Psoas muscle (tissue), 7 donors: ENCODE measurements at regions not wholly inside any gene's neighbourhood (a gene's known extent, or its start where the extent isn't known, plus 50 kb on each side); places are given as distances from the start of the nearest gene placed in this dataset.
"Not testable (repeated sequence)": the region's sequence is repeated elsewhere in the genome, so short reads cannot be mapped to it uniquely, and the experiment has no call there.

ENCODE experiments used
- ATAC-seq, 4 donors: fragments of 200-7000 bp; cut with Tn5 transposase; one replicate each; pipeline ENCODE4 v1.9.1; 2020; ENCODE audit warnings: moderate library complexity in 3 of 4, mild to moderate bottlenecking in 2 of 4
- DNase-seq, 2 donors: peaks; one replicate each; pipeline ENCODE4 v3.0.0-alpha.2; 2020
- H3K27ac ChIP-seq: fragments of 200-600 bp; one replicate; pipeline ENCODE4 v1.8.0; 2022
- H3K27me3 ChIP-seq, 3 donors: fragments of 200-600 bp in 1 of 3; one replicate each; pipeline versions ENCODE4 v1.6.1 to v1.8.0; 2013 to 2022; ENCODE audit warnings: low read length in 2 of 3, mild to moderate bottlenecking in 2 of 3, moderate library complexity in 1 of 3; ENCODE audit not compliant: insufficient read depth in 3 of 3
- H3K36me3 ChIP-seq, 2 donors: fragments of 200-600 bp in 1 of 2; one replicate each; pipeline versions ENCODE4 v1.6.1 to v1.8.0; 2013 to 2022; ENCODE audit warnings: low read depth in 1 of 2, mild to moderate bottlenecking in 1 of 2, moderate library complexity in 1 of 2; ENCODE audit not compliant: insufficient read depth in 1 of 2
- H3K4me1 ChIP-seq: fragments of 200-600 bp; one replicate; pipeline ENCODE4 v1.8.0; 2022
- H3K4me3 ChIP-seq: fragments of 200-600 bp; one replicate; pipeline ENCODE4 v1.8.0; 2022; ENCODE audit warnings: mild to moderate bottlenecking
- H3K9me3 ChIP-seq: fragments of 200-600 bp; one replicate; pipeline ENCODE4 v1.8.0; 2022
- WGBS, 3 donors: extraction: QIAGEN DNeasy Blood & Tissue Kit; methylation state at CpG; one replicate each; pipeline versions ENCODE4 v1.1.6 to v1.1.7; 2013; 5-methylcytosine and 5-hydroxymethylcytosine counted together
- intact Hi-C, 2 donors: fragments of 100-400 bp; cut with DNase I; formaldehyde crosslinking; loops; one replicate each; pipeline versions ENCODE4 v1.11.0 to v1.14.2; 2022
- TF ChIP-seq, protein P1 (sequence below): fragments of 200-600 bp; IDR thresholded peaks from one replicate; pipeline ENCODE4 v1.8.0; 2022; ENCODE audit warnings: antibody characterized with exemption
- donor health status: healthy with polysubstance abuse.
- donor health status: DM: no; HTN: no; CAD: no; lungs with moderate emphysema.
- donor health status: Bipolar disorder and iron deficiency.
- donor health status: healthy.
- donor health status: DM: yes; HTN: yes; CAD: no.
- donor health status: DM: no; HTN: no; CAD: no.
- donor health status: DM: yes; HTN: yes; CAD: no.

DNA sequence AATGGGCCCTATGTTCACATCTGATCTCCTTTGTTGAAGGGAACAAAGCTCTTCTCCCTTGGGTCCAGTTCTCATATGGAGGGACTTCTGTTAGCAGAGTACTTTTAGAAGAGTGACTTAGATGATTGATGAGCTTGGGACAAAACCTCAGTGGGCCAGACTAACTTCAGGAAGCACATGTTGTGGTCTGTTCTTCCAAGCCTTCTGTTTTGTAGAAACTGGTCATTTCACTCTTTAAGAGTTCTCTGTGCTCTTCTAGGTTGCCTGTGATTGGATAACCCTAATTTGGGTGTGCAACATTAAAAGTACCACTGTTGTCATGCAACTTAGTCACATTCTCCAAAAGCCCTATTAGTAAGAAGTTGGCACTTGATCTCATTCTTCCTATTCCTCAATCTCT is 183.5 kb upstream of the ACO1 start:
- no peak overlapping the region for H3K4me3 ChIP-seq
- no peaks in the 10 kb centered on the region for H3K4me1 ChIP-seq
- intact Hi-C loops: no loop called here
- H3K27me3 ChIP-seq: no peaks in the 10 kb centered on the region
- TF ChIP-seq, protein P1, sequence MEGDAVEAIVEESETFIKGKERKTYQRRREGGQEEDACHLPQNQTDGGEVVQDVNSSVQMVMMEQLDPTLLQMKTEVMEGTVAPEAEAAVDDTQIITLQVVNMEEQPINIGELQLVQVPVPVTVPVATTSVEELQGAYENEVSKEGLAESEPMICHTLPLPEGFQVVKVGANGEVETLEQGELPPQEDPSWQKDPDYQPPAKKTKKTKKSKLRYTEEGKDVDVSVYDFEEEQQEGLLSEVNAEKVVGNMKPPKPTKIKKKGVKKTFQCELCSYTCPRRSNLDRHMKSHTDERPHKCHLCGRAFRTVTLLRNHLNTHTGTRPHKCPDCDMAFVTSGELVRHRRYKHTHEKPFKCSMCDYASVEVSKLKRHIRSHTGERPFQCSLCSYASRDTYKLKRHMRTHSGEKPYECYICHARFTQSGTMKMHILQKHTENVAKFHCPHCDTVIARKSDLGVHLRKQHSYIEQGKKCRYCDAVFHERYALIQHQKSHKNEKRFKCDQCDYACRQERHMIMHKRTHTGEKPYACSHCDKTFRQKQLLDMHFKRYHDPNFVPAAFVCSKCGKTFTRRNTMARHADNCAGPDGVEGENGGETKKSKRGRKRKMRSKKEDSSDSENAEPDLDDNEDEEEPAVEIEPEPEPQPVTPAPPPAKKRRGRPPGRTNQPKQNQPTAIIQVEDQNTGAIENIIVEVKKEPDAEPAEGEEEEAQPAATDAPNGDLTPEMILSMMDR: no peak
- H3K9me3 ChIP-seq: no peaks in the 10 kb centered on the region
- DNase-seq (no peak), ATAC-seq (no peak)
- no peaks in the 10 kb centered on the region for H3K36me3 ChIP-seq
- no peak overlapping the region for H3K27ac ChIP-seq

DNA sequence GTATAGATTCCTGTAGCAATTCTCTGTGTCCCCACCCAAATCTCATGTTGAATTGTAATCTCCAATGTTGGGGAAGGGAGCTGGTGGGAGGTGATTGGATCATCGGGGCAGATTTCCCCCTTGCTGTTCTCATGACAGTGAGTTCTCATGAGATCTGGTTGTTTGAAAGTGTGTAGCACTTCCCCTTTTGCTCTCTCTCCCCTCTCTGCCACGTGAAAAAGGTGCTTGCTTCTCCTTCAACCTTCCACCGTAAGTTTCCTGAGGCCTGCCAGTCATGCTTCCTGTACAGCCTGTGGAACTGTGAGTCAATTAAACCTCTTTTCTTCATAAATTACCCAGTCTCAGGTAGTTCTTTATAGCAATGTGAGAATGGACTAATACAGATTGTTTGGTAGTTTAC is 175.3 kb upstream of the ACO1 start:
- WGBS, 3 donors: 59 to 64% (median 60%) methylated on average over 3 of the region's 3 CpGs
- H3K36me3 ChIP-seq, intact Hi-C loops, H3K4me3 ChIP-seq, H3K27me3 ChIP-seq, H3K27ac ChIP-seq, H3K4me1 ChIP-seq, H3K9me3 ChIP-seq, ATAC-seq, DNase-seq: not testable (repeated sequence)

DNA sequence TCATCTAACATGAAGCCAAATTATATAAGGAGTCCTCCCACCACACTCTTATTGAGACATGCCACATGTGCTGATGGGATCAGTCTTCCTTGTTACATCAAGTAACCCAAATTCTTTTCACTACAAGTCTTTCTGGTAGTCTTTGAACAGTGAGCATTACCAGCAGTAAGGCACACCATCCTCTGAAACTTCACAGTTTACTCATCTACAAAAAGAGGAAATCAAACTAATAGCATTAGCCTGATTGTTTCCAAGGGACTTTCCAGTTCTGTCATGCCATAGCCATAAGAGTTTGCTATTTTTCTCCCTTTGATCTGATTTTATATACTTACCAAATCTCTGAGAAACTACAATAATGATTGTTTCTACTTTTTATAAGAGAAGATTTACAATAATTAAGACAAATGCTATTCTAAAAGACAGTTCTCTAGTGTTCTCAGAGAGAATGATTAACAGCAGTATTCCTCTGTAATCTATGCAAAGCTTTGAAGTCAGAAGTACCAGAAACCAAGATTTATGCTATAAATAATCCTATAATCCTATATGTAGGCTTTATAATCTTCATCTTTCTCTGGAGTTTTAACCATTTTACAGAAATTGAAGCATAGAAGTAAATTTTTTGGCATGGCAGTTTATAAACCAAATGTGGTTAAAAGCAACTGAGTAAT is 166.2 kb upstream of the ACO1 start:
- Histone ChIP-seq H3K9me3 (no peaks in the 10 kb centered on the region), H3K4me3 (no peak overlapping the region)

DNA sequence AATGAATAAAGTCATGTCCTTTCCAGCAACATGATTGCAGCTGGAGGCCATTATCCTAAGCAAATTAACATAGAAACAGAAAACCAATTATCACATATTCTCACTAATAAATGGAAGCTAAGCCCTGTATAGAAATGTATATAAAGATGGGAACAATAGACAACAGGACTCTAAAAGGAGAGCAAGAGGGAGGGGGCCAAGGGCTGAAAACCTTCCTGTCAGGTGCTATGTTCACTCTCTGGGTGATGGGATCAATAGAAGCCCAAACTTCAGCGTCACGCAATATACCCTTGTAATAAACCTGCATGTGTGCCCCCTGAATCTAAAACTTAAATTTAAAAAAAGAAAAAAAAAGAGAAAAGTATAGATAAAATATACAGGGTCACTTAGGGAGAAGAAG is 163.7 kb upstream of the ACO1 start:
- Histone ChIP-seq H3K36me3 (no peaks in the 10 kb centered on the region), H3K27ac (no peak overlapping the region), H3K27me3 (no peaks in the 10 kb centered on the region), H3K4me1 (no peaks in the 10 kb centered on the region), H3K9me3 (no peaks in the 10 kb centered on the region), H3K4me3 (no peak overlapping the region)
- DNase-seq (no peak), ATAC-seq (no peak)
- intact Hi-C loops: no loop called here
- TF ChIP-seq, protein P1: no peak
- 89 to 96% (median 91%) methylated on average over 2 of the region's 2 CpGs for WGBS, 3 donors

More for the DNA sequence above, 166.2 kb upstream of the ACO1 start:
- intact Hi-C loops: no loop called here
- Histone ChIP-seq H3K27ac (no peak overlapping the region), H3K27me3 (no peaks in the 10 kb centered on the region), H3K36me3 (no peaks in the 10 kb centered on the region), H3K4me1 (no peaks in the 10 kb centered on the region)
- DNase-seq: no peak
- no peak for ATAC-seq
- TF ChIP-seq, protein P1: no peak

DNA sequence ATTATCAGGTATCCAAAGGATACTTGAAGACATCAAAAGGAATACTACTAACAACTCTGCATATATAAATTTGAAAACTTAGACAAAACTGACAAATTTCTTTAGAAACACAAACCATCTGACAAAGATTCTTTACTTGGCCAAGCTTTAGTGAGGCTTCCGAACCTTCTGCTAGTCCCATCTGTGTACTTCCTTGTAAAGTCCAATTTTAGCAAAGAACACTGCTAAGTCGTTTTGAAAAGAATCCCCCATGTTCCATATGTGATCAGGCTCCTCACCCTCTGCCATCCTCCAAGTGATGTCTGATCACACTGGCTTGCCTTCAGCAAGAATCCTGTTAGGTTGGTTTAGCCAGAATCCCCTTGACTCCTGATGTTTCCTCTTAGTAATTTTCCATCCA is 150.0 kb upstream of the ACO1 start:
- Histone ChIP-seq H3K27me3 (no peaks in the 10 kb centered on the region), H3K27ac (no peak overlapping the region), H3K4me1 (no peaks in the 10 kb centered on the region), H3K9me3 (no peaks in the 10 kb centered on the region), H3K4me3 (no peak overlapping the region), H3K36me3 (no peaks in the 10 kb centered on the region)
- DNase-seq: no peak
- WGBS, 3 donors: 53 to 72% (median 68%) methylated on average over 2 of the region's 2 CpGs
- intact Hi-C loops: no loop called here
- no peak for ATAC-seq
- TF ChIP-seq, protein P1: no peak
